ENCODE measurements at regions not wholly inside any gene's neighbourhood (a gene's known extent, or its start where the extent isn't known, plus 50 kb on each side); places are given as distances from the start of the nearest gene placed in this dataset.

- no peak for ATAC-seq
- no peaks in the 10 kb centered on the region for H3K9me3 ChIP-seq
- H3K4me3 ChIP-seq: no peak overlapping the region
- H3K36me3 ChIP-seq: no peaks in the 10 kb centered on the region
- no peaks in the 10 kb centered on the region for H3K27me3 ChIP-seq
- TF ChIP-seq CTCF (IDR thresholded peaks at IDR 0.05) (no peak), EP300 (IDR thresholded peaks at IDR 0.05) (no peak), POLR2AphosphoS5 (IDR thresholded peaks at IDR 0.05) (no peak), POLR2A (IDR thresholded peaks at IDR 0.05) (no peak)
- 86% methylated on average over 2 of the region's 2 CpGs for WGBS, 2 donors (ENCODE audit: low coverage in 1 of 2)
- no peaks in the 10 kb centered on the region for H3K4me1 ChIP-seq
- no peak overlapping the region for H3K27ac ChIP-seq
Measured at GRCh38 chr12:58452546-58452945, 467.8 kb downstream of the LRIG3 start.

- no peak overlapping the region for H3K27ac ChIP-seq
- no peaks in the 10 kb centered on the region for H3K9me3 ChIP-seq
- no peak overlapping the region for H3K4me3 ChIP-seq
- ATAC-seq: no peak
- WGBS, 2 donors (ENCODE audit: low coverage in 1 of 2): 94 to 95% methylated on average over 3 of the region's 3 CpGs
- TF ChIP-seq POLR2A (IDR thresholded peaks at IDR 0.05) (no peak), EP300 (IDR thresholded peaks at IDR 0.05) (no peak), CTCF (IDR thresholded peaks at IDR 0.05) (no peak), POLR2AphosphoS5 (IDR thresholded peaks at IDR 0.05) (no peak)
- no peaks in the 10 kb centered on the region for H3K4me1 ChIP-seq
- H3K36me3 ChIP-seq: no peaks in the 10 kb centered on the region
- no peaks in the 10 kb centered on the region for H3K27me3 ChIP-seq
Measured at GRCh38 chr12:58453306-58453705, 467.0 kb downstream of the LRIG3 start.

DNA sequence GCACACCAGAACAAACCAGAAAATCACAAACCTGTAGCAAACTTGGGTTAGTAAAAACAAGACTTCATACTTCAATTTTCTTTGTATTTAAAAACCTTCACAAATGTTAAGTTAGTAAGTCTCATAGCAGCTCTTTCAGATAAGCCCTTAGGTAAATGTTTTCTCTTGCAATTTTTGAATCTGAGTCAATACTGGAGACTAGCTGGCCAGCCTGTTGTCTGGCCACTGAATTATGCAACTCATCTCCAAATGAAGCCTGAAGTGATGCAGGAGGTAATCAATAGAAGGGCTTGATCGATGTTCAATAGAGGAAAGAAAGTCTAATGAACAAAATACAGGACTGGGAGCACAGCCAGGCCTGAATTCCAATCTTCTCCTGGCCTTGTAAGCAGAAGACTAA, 465.2 kb downstream of the LRIG3 start:
- 67 to 80% methylated on average over 1 of the region's 1 CpG for WGBS, 2 donors (ENCODE audit: low coverage in 1 of 2)
- Histone ChIP-seq H3K9me3 (no peaks in the 10 kb centered on the region), H3K27me3 (no peaks in the 10 kb centered on the region), H3K4me3 (no peak overlapping the region), H3K27ac (no peak overlapping the region), H3K4me1 (no peaks in the 10 kb centered on the region), H3K36me3 (no peaks in the 10 kb centered on the region)
- TF ChIP-seq EP300 (IDR thresholded peaks at IDR 0.05) (no peak), CTCF (IDR thresholded peaks at IDR 0.05) (no peak), POLR2AphosphoS5 (IDR thresholded peaks at IDR 0.05) (no peak), POLR2A (IDR thresholded peaks at IDR 0.05) (no peak)
- ATAC-seq: no peak

DNA sequence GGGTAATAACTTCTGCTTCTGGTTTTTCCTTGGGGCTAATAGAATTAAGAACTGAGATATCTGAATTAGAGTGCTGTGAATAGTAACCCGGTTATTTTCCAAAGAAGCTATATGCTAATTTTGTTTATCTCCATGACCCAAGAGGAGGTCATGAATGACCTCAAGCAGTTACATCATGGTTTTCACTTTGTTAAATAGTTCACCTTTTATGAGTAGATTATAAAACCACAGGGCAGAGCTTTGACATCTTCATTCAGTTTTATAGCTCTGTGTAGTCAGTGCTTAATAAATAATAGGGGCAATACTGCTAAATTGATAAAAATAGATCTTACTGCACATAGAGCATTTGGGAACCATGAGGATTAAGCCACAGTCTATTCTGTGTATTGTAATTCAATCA, 462.2 kb downstream of the LRIG3 start:
- ATAC-seq: no peak
- 86 to 92% methylated on average over 1 of the region's 1 CpG for WGBS, 2 donors (ENCODE audit: low coverage in 1 of 2)
- H3K9me3 ChIP-seq: no peaks in the 10 kb centered on the region
- H3K4me1 ChIP-seq: no peaks in the 10 kb centered on the region
- TF ChIP-seq CTCF (IDR thresholded peaks at IDR 0.05) (no peak), POLR2A (IDR thresholded peaks at IDR 0.05) (no peak), EP300 (IDR thresholded peaks at IDR 0.05) (no peak), POLR2AphosphoS5 (IDR thresholded peaks at IDR 0.05) (no peak)
- H3K27me3 ChIP-seq: no peaks in the 10 kb centered on the region
- H3K27ac ChIP-seq: no peak overlapping the region
- H3K4me3 ChIP-seq: no peak overlapping the region
- H3K36me3 ChIP-seq: no peaks in the 10 kb centered on the region

DNA sequence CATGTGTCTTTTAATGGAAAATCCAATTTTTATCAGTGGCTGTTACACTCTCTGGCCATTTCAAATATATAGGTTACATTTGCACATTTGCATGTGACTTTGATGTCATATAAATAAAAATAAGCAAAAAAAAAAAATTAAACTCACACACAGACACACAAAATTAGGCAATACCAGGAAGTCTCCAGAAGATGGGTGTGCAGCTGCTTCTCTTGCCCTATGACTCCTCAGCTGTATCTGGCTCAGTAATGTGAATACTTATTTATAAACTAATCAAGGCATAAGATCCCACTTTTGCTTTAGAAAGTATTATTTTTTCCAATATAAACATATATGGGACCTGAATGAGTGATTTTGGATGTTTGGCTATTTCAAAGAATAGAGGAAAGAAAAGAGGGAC, 461.1 kb downstream of the LRIG3 start:
- no peak overlapping the region for H3K4me3 ChIP-seq
- H3K36me3 ChIP-seq: no peaks in the 10 kb centered on the region
- TF ChIP-seq POLR2A (IDR thresholded peaks at IDR 0.05) (no peak), CTCF (IDR thresholded peaks at IDR 0.05) (no peak), EP300 (IDR thresholded peaks at IDR 0.05) (no peak), POLR2AphosphoS5 (IDR thresholded peaks at IDR 0.05) (no peak)
- H3K27ac ChIP-seq: no peak overlapping the region
- no peaks in the 10 kb centered on the region for H3K9me3 ChIP-seq
- H3K27me3 ChIP-seq: no peaks in the 10 kb centered on the region
- no peaks in the 10 kb centered on the region for H3K4me1 ChIP-seq
- ATAC-seq: no peak

Data from gastroesophageal sphincter (tissue), 4 donors.